ENCODE measurements at regions not wholly inside any gene's neighbourhood (a gene's known extent, or its start where the extent isn't known, plus 50 kb on each side); places are given as distances from the start of the nearest gene placed in this dataset.

- H3K4me3 Mint-ChIP-seq = no peak overlapping the region
- H3K27me3 Mint-ChIP-seq = peaks cover 29% of the 10 kb centered on the region
- DNase-seq = no peak
- no peaks in the 10 kb centered on the region for H3K4me1 Mint-ChIP-seq
- H3K9me3 Mint-ChIP-seq = no peaks in the 10 kb centered on the region
- H3K27ac Mint-ChIP-seq = no peak overlapping the region
- H3K36me3 Mint-ChIP-seq (ENCODE audit: low read depth) = no peaks in the 10 kb centered on the region
- ChIA-PET CTCF (no interaction called here), POLR2A (interaction anchor here (0.7 to 1.2 kb wide), 3 partner anchors 9 to 88 kb away, joined by 3 read pairs; no protein-coding TSS in a partner anchor)
These were observed 71.9 kb upstream of the MLN start for GRCh38 chr6:33875696-33876095.

GRCh38 chr6:33875141-33875581 is 71.4 kb upstream of the MLN start:
- ChIA-PET POLR2A (interaction anchor here (0.7 to 1.2 kb wide), 2 partner anchors 10 to 14 kb away, joined by 3 read pairs; no protein-coding TSS in a partner anchor), CTCF (no interaction called here)
- Mint-ChIP-seq H3K27me3 (peaks cover 29% of the 10 kb centered on the region), H3K27ac (no peak overlapping the region), H3K36me3 (ENCODE audit: low read depth) (no peaks in the 10 kb centered on the region), H3K9me3 (no peaks in the 10 kb centered on the region), H3K4me3 (no peak overlapping the region), H3K4me1 (no peaks in the 10 kb centered on the region)
- no peak for DNase-seq

- H3K9me3 Mint-ChIP-seq = no peaks in the 10 kb centered on the region
- CTCF ChIA-PET = no interaction called here
- H3K27me3 Mint-ChIP-seq = peaks cover 23% of the 10 kb centered on the region
- H3K4me1 Mint-ChIP-seq = no peaks in the 10 kb centered on the region
- H3K36me3 Mint-ChIP-seq (ENCODE audit: low read depth) = no peaks in the 10 kb centered on the region
- POLR2A ChIA-PET = interaction anchor here (0.9 to 1.4 kb wide), 2 partner anchors 20 to 21 kb away, joined by 4 read pairs; no protein-coding TSS in a partner anchor
- H3K4me3 Mint-ChIP-seq = no peak overlapping the region
- DNase-seq = no peak
- no peak overlapping the region for H3K27ac Mint-ChIP-seq
These were observed 70.4 kb upstream of the MLN start for GRCh38 chr6:33874136-33874760.

- no peak overlapping the region for H3K27ac Mint-ChIP-seq
- ChIA-PET CTCF (no interaction called here), POLR2A (no interaction called here)
These were observed 69.0 kb upstream of the MLN start for GRCh38 chr6:33872761-33873160.

GRCh38 chr6:33869826-33870423 is 66.1 kb upstream of the MLN start:
- no peak for DNase-seq
- H3K27ac Mint-ChIP-seq = no peak overlapping the region

More at GRCh38 chr6:33872761-33873160, 69.0 kb upstream of the MLN start:
- Mint-ChIP-seq H3K27me3 (peaks cover 30% of the 10 kb centered on the region), H3K36me3 (ENCODE audit: low read depth) (no peaks in the 10 kb centered on the region), H3K4me3 (no peak overlapping the region), H3K4me1 (no peaks in the 10 kb centered on the region), H3K9me3 (no peaks in the 10 kb centered on the region)
- DNase-seq = no peak

GRCh38 chr6:33869121-33869520 is 65.3 kb upstream of the MLN start:
- Mint-ChIP-seq H3K9me3 (peaks cover 12% of the 10 kb centered on the region), H3K4me3 (no peak overlapping the region), H3K4me1 (peaks cover 1% of the 10 kb centered on the region), H3K27me3 (peaks cover 28% of the 10 kb centered on the region), H3K36me3 (ENCODE audit: low read depth) (peaks cover 3% of the 10 kb centered on the region), H3K27ac (no peak overlapping the region)
- POLR2A ChIA-PET = no interaction called here
- CTCF ChIA-PET = interaction anchor here (1.5 kb wide), 1 partner anchor 98 kb away, joined by 3 read pairs; no protein-coding TSS in a partner anchor
- no peak for DNase-seq

More at GRCh38 chr6:33869826-33870423, 66.1 kb upstream of the MLN start:
- Mint-ChIP-seq H3K4me1 (no peaks in the 10 kb centered on the region), H3K9me3 (peaks cover 12% of the 10 kb centered on the region), H3K27me3 (peaks cover 34% of the 10 kb centered on the region), H3K4me3 (no peak overlapping the region), H3K36me3 (ENCODE audit: low read depth) (peaks cover 2% of the 10 kb centered on the region)
- POLR2A ChIA-PET = interaction anchor here (0.6 kb wide), 1 partner anchor 64 kb away, joined by 4 read pairs; no protein-coding TSS in a partner anchor
- CTCF ChIA-PET = interaction anchor here (1.5 kb wide), 1 partner anchor 99 kb away, joined by 3 read pairs; no protein-coding TSS in a partner anchor

- peaks cover 32% of the 10 kb centered on the region for H3K27me3 Mint-ChIP-seq
- H3K4me3 Mint-ChIP-seq = no peak overlapping the region
- POLR2A ChIA-PET = no interaction called here
- no peak overlapping the region for H3K27ac Mint-ChIP-seq
- DNase-seq = no peak
- peaks cover 3% of the 10 kb centered on the region for H3K36me3 Mint-ChIP-seq (ENCODE audit: low read depth)
- peaks cover 11% of the 10 kb centered on the region for H3K4me1 Mint-ChIP-seq
- peaks cover 12% of the 10 kb centered on the region for H3K9me3 Mint-ChIP-seq
- CTCF ChIA-PET = interaction anchor here (1.2 kb wide), 1 partner anchor 119 kb away, joined by 3 read pairs; no protein-coding TSS in a partner anchor
These were observed 64.3 kb upstream of the MLN start for GRCh38 chr6:33868141-33868540.

- no peak for DNase-seq
- Mint-ChIP-seq H3K4me1 (peaks cover 31% of the 10 kb centered on the region), H3K36me3 (ENCODE audit: low read depth) (peaks cover 3% of the 10 kb centered on the region), H3K9me3 (peaks cover 12% of the 10 kb centered on the region), H3K27me3 (peaks cover 29% of the 10 kb centered on the region), H3K4me3 (no peak overlapping the region), H3K27ac (no peak overlapping the region)
- ChIA-PET POLR2A (no interaction called here), CTCF (no interaction called here)
These were observed 61.8 kb upstream of the MLN start for GRCh38 chr6:33865478-33866077.

GRCh38 chr6:33863723-33864440 is 60.1 kb upstream of the MLN start:
- H3K27ac Mint-ChIP-seq = no peak overlapping the region
- H3K4me3 Mint-ChIP-seq = no peak overlapping the region
- peaks cover 31% of the 10 kb centered on the region for H3K27me3 Mint-ChIP-seq
- peaks cover 3% of the 10 kb centered on the region for H3K36me3 Mint-ChIP-seq (ENCODE audit: low read depth)
- no peak for DNase-seq
- peaks cover 12% of the 10 kb centered on the region for H3K9me3 Mint-ChIP-seq
- POLR2A ChIA-PET = no interaction called here
- peaks cover 44% of the 10 kb centered on the region for H3K4me1 Mint-ChIP-seq
- CTCF ChIA-PET = no interaction called here

GRCh38 chr6:33863084-33863483 is 59.3 kb upstream of the MLN start:
- Mint-ChIP-seq H3K4me1 (peaks cover 52% of the 10 kb centered on the region), H3K36me3 (ENCODE audit: low read depth) (peaks cover 3% of the 10 kb centered on the region), H3K27me3 (peaks cover 32% of the 10 kb centered on the region), H3K4me3 (no peak overlapping the region), H3K27ac (no peak overlapping the region), H3K9me3 (peaks cover 12% of the 10 kb centered on the region)
- CTCF ChIA-PET = no interaction called here
- DNase-seq = no peak
- POLR2A ChIA-PET = no interaction called here

GRCh38 chr6:33862536-33862935 is 58.7 kb upstream of the MLN start:
- H3K27ac Mint-ChIP-seq = no peak overlapping the region
- peaks cover 3% of the 10 kb centered on the region for H3K36me3 Mint-ChIP-seq (ENCODE audit: low read depth)
- peaks cover 12% of the 10 kb centered on the region for H3K9me3 Mint-ChIP-seq
- ChIA-PET CTCF (interaction anchor here (1.8 kb wide), 1 partner anchor 33 kb away, joined by 9 read pairs; no protein-coding TSS in a partner anchor), POLR2A (interaction anchor here (3.8 kb wide), 1 partner anchor 42 kb away, joined by 34 read pairs; no protein-coding TSS in a partner anchor)
- peaks cover 32% of the 10 kb centered on the region for H3K27me3 Mint-ChIP-seq
- no peak overlapping the region for H3K4me3 Mint-ChIP-seq
- no peak for DNase-seq
- peaks cover 57% of the 10 kb centered on the region for H3K4me1 Mint-ChIP-seq

- Mint-ChIP-seq H3K4me1 (peaks cover 65% of the 10 kb centered on the region), H3K36me3 (ENCODE audit: low read depth) (peaks cover 3% of the 10 kb centered on the region), H3K4me3 (no peak overlapping the region), H3K27me3 (peaks cover 36% of the 10 kb centered on the region), H3K27ac (peak overlapping the region; percentile 80), H3K9me3 (peaks cover 12% of the 10 kb centered on the region)
- ChIA-PET POLR2A (interaction anchor here (0.8 to 3.8 kb wide), 6 partner anchors 22 to 74 kb away, joined by 3 to 34 read pairs (median 6); partner anchors contain the start of gene LEMD2), CTCF (interaction anchor here (0.9 to 3.2 kb wide), 11 partner anchors 12 to 291 kb away, joined by 3 to 18 read pairs (median 5); no protein-coding TSS in a partner anchor)
- no peak for DNase-seq
These were observed 57.9 kb upstream of the MLN start for GRCh38 chr6:33861722-33862121.
